ENCODE measurements at regions not wholly inside any gene's neighbourhood (a gene's known extent, or its start where the extent isn't known, plus 50 kb on each side); places are given as distances from the start of the nearest gene placed in this dataset.

GRCh38 chr6:84462698-84463097 is 235.3 kb upstream of the CEP162 start:
- DNase-seq (ENCODE audit: low read depth), result peak; percentile 72

- no peak for DNase-seq (ENCODE audit: low read depth)
Measured at GRCh38 chr6:84461461-84461860, 234.0 kb upstream of the CEP162 start.

- peak; percentile 45 for DNase-seq (ENCODE audit: low read depth)
Measured at GRCh38 chr6:84460491-84460890, 233.0 kb upstream of the CEP162 start.

GRCh38 chr6:84459401-84459800 is 232.0 kb upstream of the CEP162 start:
- no peak for DNase-seq (ENCODE audit: low read depth)

GRCh38 chr6:84458271-84458670 is 230.8 kb upstream of the CEP162 start:
- DNase-seq (ENCODE audit: low read depth), result no peak

GRCh38 chr6:84457276-84457675 is 229.8 kb upstream of the CEP162 start:
- no peak for DNase-seq (ENCODE audit: low read depth)

GRCh38 chr6:84456803-84457202 is 229.4 kb upstream of the CEP162 start:
- no peak for DNase-seq (ENCODE audit: low read depth)

- peak; percentile 36 for DNase-seq (ENCODE audit: low read depth)
Measured at GRCh38 chr6:84455511-84456029, 228.1 kb upstream of the CEP162 start.

GRCh38 chr6:84453499-84453898 is 226.1 kb upstream of the CEP162 start:
- DNase-seq (ENCODE audit: low read depth), result no peak

- DNase-seq (ENCODE audit: low read depth), result no peak
Measured at GRCh38 chr6:84450018-84450417, 222.6 kb upstream of the CEP162 start.

GRCh38 chr6:84449220-84449619 is 221.8 kb upstream of the CEP162 start:
- DNase-seq (ENCODE audit: low read depth), result peak; percentile 62

GRCh38 chr6:84448331-84448730 is 220.9 kb upstream of the CEP162 start:
- DNase-seq (ENCODE audit: low read depth), result peak; percentile 70

- no peak for DNase-seq (ENCODE audit: low read depth)
Measured at GRCh38 chr6:84447651-84448050, 220.2 kb upstream of the CEP162 start.

- DNase-seq (ENCODE audit: low read depth), result no peak
Measured at GRCh38 chr6:84445068-84445467, 217.6 kb upstream of the CEP162 start.

GRCh38 chr6:84442208-84442607 is 214.8 kb upstream of the CEP162 start:
- DNase-seq (ENCODE audit: low read depth), result no peak

GRCh38 chr6:84441456-84441855 is 214.0 kb upstream of the CEP162 start:
- DNase-seq (ENCODE audit: low read depth), result peak; percentile 18

- no peak for DNase-seq (ENCODE audit: low read depth)
Measured at GRCh38 chr6:84434550-84434949, 207.1 kb upstream of the CEP162 start.

GRCh38 chr6:84432619-84433018 is 205.2 kb upstream of the CEP162 start:
- DNase-seq (ENCODE audit: low read depth), result peak; percentile 73

GRCh38 chr6:84428300-84428907 is 201.0 kb upstream of the CEP162 start:
- DNase-seq (ENCODE audit: low read depth), result peak; percentile 66

- no peak for DNase-seq (ENCODE audit: low read depth)
Measured at GRCh38 chr6:84425971-84426705, 198.7 kb upstream of the CEP162 start.

GRCh38 chr6:84424956-84425355 is 197.5 kb upstream of the CEP162 start:
- no peak for DNase-seq (ENCODE audit: low read depth)

- peak; percentile 66 for DNase-seq (ENCODE audit: low read depth)
Measured at GRCh38 chr6:84422380-84422968, 195.0 kb upstream of the CEP162 start.

- DNase-seq (ENCODE audit: low read depth), result no peak
Measured at GRCh38 chr6:84421031-84421430, 193.6 kb upstream of the CEP162 start.

Data from iris pigment epithelial cell (primary cell).